Liver (tissue), 8 donors: ENCODE measurements at regions not wholly inside any gene's neighbourhood (a gene's known extent, or its start where the extent isn't known, plus 50 kb on each side); places are given as distances from the start of the nearest gene placed in this dataset.

ENCODE experiments used
- DNase-seq: peaks from one replicate; pipeline ENCODE4 v3.0.0-alpha.2; 2017; ENCODE audit warnings: low spot score
- H3K27ac ChIP-seq, 2 donors: one replicate each; pipeline ENCODE4 v1.7.0; 2013; ENCODE audit warnings: inconsistent platforms in 2 of 2, low read length in 2 of 2, control low read depth in 1 of 2, low read depth in 1 of 2, mild to moderate bottlenecking in 1 of 2
- H3K27me3 ChIP-seq, 4 donors: one replicate each; pipeline versions ENCODE4 v1.6.1 to v1.7.0; 2013; ENCODE audit warnings: low read length in 3 of 4, inconsistent platforms in 1 of 4, mild to moderate bottlenecking in 1 of 4, moderate library complexity in 1 of 4; ENCODE audit not compliant: control insufficient read depth in 4 of 4, insufficient read depth in 4 of 4
- H3K36me3 ChIP-seq, 4 donors: one replicate each; pipeline versions ENCODE4 v1.6.1 to v1.7.0; 2013; ENCODE audit warnings: low read length in 3 of 4, mild to moderate bottlenecking in 3 of 4, low read depth in 1 of 4, moderate library complexity in 1 of 4; ENCODE audit not compliant: control insufficient read depth in 4 of 4, insufficient read depth in 3 of 4
- H3K4me1 ChIP-seq, 4 donors: one replicate each; pipeline versions ENCODE4 v1.6.1 to v1.7.0; 2013; ENCODE audit warnings: low read length in 3 of 4, mild to moderate bottlenecking in 3 of 4, moderate library complexity in 1 of 4; ENCODE audit not compliant: control insufficient read depth in 4 of 4, insufficient read depth in 4 of 4
- H3K4me3 ChIP-seq, 3 donors: one replicate each; pipeline versions ENCODE4 v1.6.1 to v1.7.0; 2013; ENCODE audit warnings: low read length in 3 of 3, control low read depth in 1 of 3, low read depth in 1 of 3, mild to moderate bottlenecking in 1 of 3
- H3K9ac ChIP-seq, 2 donors: one replicate each; pipeline ENCODE4 v1.7.0; 2013; ENCODE audit warnings: low read length in 2 of 2, mild to moderate bottlenecking in 2 of 2, moderate library complexity in 2 of 2, control low read depth in 1 of 2, low read depth in 1 of 2
- H3K9me3 ChIP-seq, 4 donors: one replicate each; pipeline versions ENCODE4 v1.6.1 to v1.7.0; 2013; ENCODE audit warnings: low read length in 3 of 4; ENCODE audit not compliant: control insufficient read depth in 4 of 4
- ATF3 ChIP-seq: IDR thresholded peaks from 2 replicates; pipeline ENCODE4 v1.6.1; 2016; ENCODE audit warnings: antibody characterized with exemption
- EGR1 ChIP-seq, 2 donors: IDR thresholded peaks; 2 replicates each; pipeline ENCODE4 v1.6.1; 2016 to 2018; ENCODE audit warnings: antibody characterized with exemption in 2 of 2, low read depth in 2 of 2
- FOXA2 ChIP-seq: IDR thresholded peaks from 2 replicates; pipeline ENCODE4 v1.6.1; 2016; ENCODE audit warnings: antibody characterized with exemption
- GABPA ChIP-seq, 2 donors: IDR thresholded peaks in 1 of 2; conservative IDR thresholded peaks in 1 of 2; 2 replicates each; pipeline ENCODE4 v1.6.1; 2016; ENCODE audit warnings: antibody characterized with exemption in 2 of 2, mild to moderate bottlenecking in 1 of 2, moderate library complexity in 1 of 2
- HNF4A ChIP-seq, 2 donors: conservative IDR thresholded peaks; 2 replicates each; pipeline ENCODE4 v1.6.1; 2016; ENCODE audit warnings: antibody characterized with exemption in 2 of 2, mild to moderate bottlenecking in 2 of 2
- JUND ChIP-seq, 2 donors: IDR thresholded peaks; 2 replicates each; pipeline ENCODE4 v1.6.1; 2016; ENCODE audit warnings: antibody characterized with exemption in 2 of 2
- MAX ChIP-seq: IDR thresholded peaks from 2 replicates; pipeline ENCODE4 v1.6.1; 2016; ENCODE audit warnings: antibody characterized with exemption
- NR2F2 ChIP-seq: IDR thresholded peaks from 2 replicates; pipeline ENCODE4 v1.6.1; 2016; ENCODE audit warnings: antibody characterized with exemption
- SP1 ChIP-seq: IDR thresholded peaks from 2 replicates; pipeline ENCODE4 v1.6.1; 2018; ENCODE audit warnings: antibody characterized with exemption, mild to moderate bottlenecking
- TAF1 ChIP-seq: conservative IDR thresholded peaks from 2 replicates; pipeline ENCODE4 v1.6.1; 2016; ENCODE audit warnings: antibody characterized with exemption, mild to moderate bottlenecking
- YY1 ChIP-seq: IDR thresholded peaks from 2 replicates; pipeline ENCODE4 v1.6.1; 2016; ENCODE audit warnings: antibody characterized with exemption, mild to moderate bottlenecking
- WGBS: extraction: QIAGEN DNeasy Blood & Tissue Kit; methylation state at CpG from one replicate; pipeline ENCODE4 v1.1.7; 2013; 5-methylcytosine and 5-hydroxymethylcytosine counted together
- TF ChIP-seq, protein P1 (sequence below): fragments of 150-350 bp; IDR thresholded peaks from 2 replicates; pipeline ENCODE4 v1.5.1; 2017; ENCODE audit warnings: improper control_type of control experiment, low read depth, low read length; ENCODE audit not compliant: missing input control
- TF ChIP-seq, protein P2 (sequence below): IDR thresholded peaks from 2 replicates; pipeline ENCODE4 v1.6.1; 2016; ENCODE audit warnings: antibody characterized with exemption
- donor health status: healthy.
- donor health status: healthy.
- donor health status: healthy.
- donor health status: healthy.
- donor health status: healthy.

GRCh38 chr5:100182402-100182801 lies 352.8 kb upstream of the FAM174A start:
- H3K9me3 ChIP-seq: no peaks in the 10 kb centered on the region
- no peak overlapping the region for H3K4me3 ChIP-seq
- H3K27ac ChIP-seq: no peak overlapping the region
- DNase-seq: no peak
- TF ChIP-seq SP1 (no peak), GABPA (IDR thresholded peaks at IDR 0.05 in 1 of 2, conservative IDR thresholded peaks at IDR 0.05 in 1 of 2) (no peak), ATF3 (no peak), YY1 (no peak), HNF4A (conservative IDR thresholded peaks at IDR 0.05) (no peak), JUND (IDR thresholded peaks at IDR 0.05) (no peak), FOXA2 (no peak), EGR1 (IDR thresholded peaks at IDR 0.05; ENCODE audit: low read depth in 2 of 2) (no peak)
- TF ChIP-seq, protein P1, sequence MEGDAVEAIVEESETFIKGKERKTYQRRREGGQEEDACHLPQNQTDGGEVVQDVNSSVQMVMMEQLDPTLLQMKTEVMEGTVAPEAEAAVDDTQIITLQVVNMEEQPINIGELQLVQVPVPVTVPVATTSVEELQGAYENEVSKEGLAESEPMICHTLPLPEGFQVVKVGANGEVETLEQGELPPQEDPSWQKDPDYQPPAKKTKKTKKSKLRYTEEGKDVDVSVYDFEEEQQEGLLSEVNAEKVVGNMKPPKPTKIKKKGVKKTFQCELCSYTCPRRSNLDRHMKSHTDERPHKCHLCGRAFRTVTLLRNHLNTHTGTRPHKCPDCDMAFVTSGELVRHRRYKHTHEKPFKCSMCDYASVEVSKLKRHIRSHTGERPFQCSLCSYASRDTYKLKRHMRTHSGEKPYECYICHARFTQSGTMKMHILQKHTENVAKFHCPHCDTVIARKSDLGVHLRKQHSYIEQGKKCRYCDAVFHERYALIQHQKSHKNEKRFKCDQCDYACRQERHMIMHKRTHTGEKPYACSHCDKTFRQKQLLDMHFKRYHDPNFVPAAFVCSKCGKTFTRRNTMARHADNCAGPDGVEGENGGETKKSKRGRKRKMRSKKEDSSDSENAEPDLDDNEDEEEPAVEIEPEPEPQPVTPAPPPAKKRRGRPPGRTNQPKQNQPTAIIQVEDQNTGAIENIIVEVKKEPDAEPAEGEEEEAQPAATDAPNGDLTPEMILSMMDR: no peak
- TF ChIP-seq, protein P2, sequence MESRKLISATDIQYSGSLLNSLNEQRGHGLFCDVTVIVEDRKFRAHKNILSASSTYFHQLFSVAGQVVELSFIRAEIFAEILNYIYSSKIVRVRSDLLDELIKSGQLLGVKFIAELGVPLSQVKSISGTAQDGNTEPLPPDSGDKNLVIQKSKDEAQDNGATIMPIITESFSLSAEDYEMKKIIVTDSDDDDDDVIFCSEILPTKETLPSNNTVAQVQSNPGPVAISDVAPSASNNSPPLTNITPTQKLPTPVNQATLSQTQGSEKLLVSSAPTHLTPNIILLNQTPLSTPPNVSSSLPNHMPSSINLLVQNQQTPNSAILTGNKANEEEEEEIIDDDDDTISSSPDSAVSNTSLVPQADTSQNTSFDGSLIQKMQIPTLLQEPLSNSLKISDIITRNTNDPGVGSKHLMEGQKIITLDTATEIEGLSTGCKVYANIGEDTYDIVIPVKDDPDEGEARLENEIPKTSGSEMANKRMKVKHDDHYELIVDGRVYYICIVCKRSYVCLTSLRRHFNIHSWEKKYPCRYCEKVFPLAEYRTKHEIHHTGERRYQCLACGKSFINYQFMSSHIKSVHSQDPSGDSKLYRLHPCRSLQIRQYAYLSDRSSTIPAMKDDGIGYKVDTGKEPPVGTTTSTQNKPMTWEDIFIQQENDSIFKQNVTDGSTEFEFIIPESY: no peak
- no peaks in the 10 kb centered on the region for H3K36me3 ChIP-seq
- no peak overlapping the region for H3K9ac ChIP-seq
- 76% methylated on average over 1 of the region's 1 CpG for WGBS
- H3K4me1 ChIP-seq: no peaks in the 10 kb centered on the region
- no peaks in the 10 kb centered on the region for H3K27me3 ChIP-seq

GRCh38 chr5:100175346-100175745 lies 359.8 kb upstream of the FAM174A start:
- Histone ChIP-seq H3K27ac (no peak overlapping the region), H3K9ac (no peak overlapping the region), H3K4me3 (no peak overlapping the region), H3K9me3 (no peaks in the 10 kb centered on the region), H3K36me3 (no peaks in the 10 kb centered on the region), H3K27me3 (no peaks in the 10 kb centered on the region), H3K4me1 (no peaks in the 10 kb centered on the region)
- DNase-seq: no peak
- TF ChIP-seq SP1: no peak
- WGBS: 82% methylated on average over 1 of the region's 1 CpG

- DNase-seq: no peak
- WGBS: 77% methylated on average over 1 of the region's 1 CpG
Measured at GRCh38 chr5:100165309-100165708, 369.9 kb upstream of the FAM174A start.

More at GRCh38 chr5:100165309-100165708, 369.9 kb upstream of the FAM174A start:
- Histone ChIP-seq H3K27ac (no peak overlapping the region), H3K4me3 (no peak overlapping the region), H3K27me3 (no peaks in the 10 kb centered on the region), H3K4me1 (no peaks in the 10 kb centered on the region), H3K36me3 (no peaks in the 10 kb centered on the region), H3K9ac (no peak overlapping the region), H3K9me3 (peaks cover 0 to 2% (median 0%) of the 10 kb centered on the region in 4 donors)
- TF ChIP-seq SP1 (no peak), ATF3 (no peak), TAF1 (no peak), NR2F2 (no peak), JUND (IDR thresholded peaks at IDR 0.05) (no peak), MAX (no peak), HNF4A (conservative IDR thresholded peaks at IDR 0.05) (no peak), YY1 (no peak)
- TF ChIP-seq, protein P2: no peak
